Activated naive CD4-positive, alpha-beta T cell treated with anti-CD3 and anti-CD28 coated beads for 36 hours (primary cell): ENCODE measurements at regions not wholly inside any gene's neighbourhood (a gene's known extent, or its start where the extent isn't known, plus 50 kb on each side); places are given as distances from the start of the nearest gene placed in this dataset.

Experiments
- CTCF ChIA-PET: fragments of 350-600 bp; sonication (Branson Sonifier 250); formaldehyde crosslinking; loops from one replicate; lab custom pipeline; 2021; ENCODE audit warnings: antibody characterized with exemption; lab: Charles Lee
- DNase-seq: peaks from one replicate; pipeline ENCODE4 v3.0.0-alpha.2; 2020
- H3K27ac Mint-ChIP-seq: one replicate; pipeline ENCODE4 v1.8.0; 2021; ENCODE audit warnings: mild to moderate bottlenecking, mixed read lengths
- H3K27me3 Mint-ChIP-seq: one replicate; pipeline ENCODE4 v1.8.0; 2021; ENCODE audit warnings: low read depth, mixed read lengths
- H3K36me3 Mint-ChIP-seq: one replicate; pipeline ENCODE4 v1.8.0; 2021; ENCODE audit warnings: low read depth, mixed read lengths
- H3K4me1 Mint-ChIP-seq: one replicate; pipeline ENCODE4 v1.8.0; 2021; ENCODE audit warnings: low read depth, mixed read lengths
- H3K4me3 Mint-ChIP-seq: one replicate; pipeline ENCODE4 v1.8.0; 2021; ENCODE audit warnings: mild to moderate bottlenecking, moderate library complexity, mixed read lengths
- H3K9me3 Mint-ChIP-seq: one replicate; pipeline ENCODE4 v1.8.0; 2021; ENCODE audit warnings: mixed read lengths
- intact Hi-C: fragments of 100-400 bp; cut with micrococcal nuclease; formaldehyde crosslinking; loops from one replicate; pipeline ENCODE4 v1.15.1; 2023

- H3K4me3 Mint-ChIP-seq = no peak overlapping the region
- no peak overlapping the region for H3K27ac Mint-ChIP-seq
- H3K9me3 Mint-ChIP-seq = no peaks in the 10 kb centered on the region
- H3K27me3 Mint-ChIP-seq = no peaks in the 10 kb centered on the region
- no peaks in the 10 kb centered on the region for H3K36me3 Mint-ChIP-seq
- H3K4me1 Mint-ChIP-seq = no peaks in the 10 kb centered on the region
- CTCF ChIA-PET = interaction anchor here (0.6 kb wide), 1 partner anchor 789 kb away, joined by 3 read pairs; no protein-coding TSS in a partner anchor
- no peak for DNase-seq
- intact Hi-C loops = no loop called here
These were observed 698.8 kb downstream of the UQCRFS1 start for GRCh38 chr19:28514166-28514565.

- intact Hi-C loops = no loop called here
- no peak overlapping the region for H3K27ac Mint-ChIP-seq
- no peak overlapping the region for H3K4me3 Mint-ChIP-seq
- H3K4me1 Mint-ChIP-seq = no peaks in the 10 kb centered on the region
- no peaks in the 10 kb centered on the region for H3K36me3 Mint-ChIP-seq
- no peaks in the 10 kb centered on the region for H3K9me3 Mint-ChIP-seq
- CTCF ChIA-PET = no interaction called here
- H3K27me3 Mint-ChIP-seq = no peaks in the 10 kb centered on the region
- no peak for DNase-seq
These were observed 701.3 kb downstream of the UQCRFS1 start for GRCh38 chr19:28511655-28512054.

- peaks cover 2% of the 10 kb centered on the region for H3K27me3 Mint-ChIP-seq
- intact Hi-C loops = no loop called here
These were observed 703.7 kb downstream of the UQCRFS1 start for GRCh38 chr19:28509079-28509895.

GRCh38 chr19:28508666-28509065, 704.3 kb downstream of the UQCRFS1 start:
- H3K4me3 Mint-ChIP-seq = no peak overlapping the region
- no peaks in the 10 kb centered on the region for H3K4me1 Mint-ChIP-seq
- H3K36me3 Mint-ChIP-seq = no peaks in the 10 kb centered on the region
- no peaks in the 10 kb centered on the region for H3K9me3 Mint-ChIP-seq
- H3K27me3 Mint-ChIP-seq = peaks cover 2% of the 10 kb centered on the region
- intact Hi-C loops = no loop called here
- CTCF ChIA-PET = no interaction called here
- H3K27ac Mint-ChIP-seq = no peak overlapping the region
- no peak for DNase-seq

More at GRCh38 chr19:28509079-28509895, 703.7 kb downstream of the UQCRFS1 start:
- CTCF ChIA-PET = no interaction called here
- no peaks in the 10 kb centered on the region for H3K4me1 Mint-ChIP-seq
- DNase-seq = no peak
- H3K4me3 Mint-ChIP-seq = no peak overlapping the region
- H3K9me3 Mint-ChIP-seq = no peaks in the 10 kb centered on the region
- no peaks in the 10 kb centered on the region for H3K36me3 Mint-ChIP-seq
- H3K27ac Mint-ChIP-seq = no peak overlapping the region

GRCh38 chr19:28505933-28506332, 707.0 kb downstream of the UQCRFS1 start:
- intact Hi-C loops = no loop called here
- no peak overlapping the region for H3K4me3 Mint-ChIP-seq
- DNase-seq = no peak
- no peaks in the 10 kb centered on the region for H3K36me3 Mint-ChIP-seq
- CTCF ChIA-PET = no interaction called here
- H3K27me3 Mint-ChIP-seq = peaks cover 2% of the 10 kb centered on the region
- no peaks in the 10 kb centered on the region for H3K9me3 Mint-ChIP-seq
- no peaks in the 10 kb centered on the region for H3K4me1 Mint-ChIP-seq
- H3K27ac Mint-ChIP-seq = no peak overlapping the region

- Mint-ChIP-seq H3K9me3 (no peaks in the 10 kb centered on the region), H3K4me1 (no peaks in the 10 kb centered on the region), H3K27ac (no peak overlapping the region), H3K27me3 (peaks cover 2% of the 10 kb centered on the region), H3K36me3 (no peaks in the 10 kb centered on the region), H3K4me3 (no peak overlapping the region)
- DNase-seq = no peak
- CTCF ChIA-PET = no interaction called here
- intact Hi-C loops = no loop called here
These were observed 707.8 kb downstream of the UQCRFS1 start for GRCh38 chr19:28505134-28505533.

DNA sequence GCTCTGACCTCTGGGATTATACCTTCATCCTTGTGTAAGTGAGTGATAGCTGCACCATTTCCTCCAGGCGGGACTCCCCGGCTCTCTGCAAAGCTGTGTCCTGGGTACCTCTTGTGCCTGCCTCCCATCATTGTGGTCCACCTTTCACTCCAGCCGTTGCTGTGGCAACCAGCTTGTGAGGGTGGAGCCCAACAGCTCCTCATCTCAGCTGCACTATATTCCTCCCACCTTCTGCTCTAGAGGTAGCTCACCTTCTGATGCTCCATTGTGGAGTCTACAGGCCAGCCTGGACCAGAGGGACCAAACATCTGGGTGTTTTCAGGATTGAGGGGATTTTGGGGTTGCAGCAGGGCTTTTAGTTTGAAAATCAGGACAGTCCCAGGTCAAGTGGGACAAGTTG, 708.2 kb downstream of the UQCRFS1 start:
- no peaks in the 10 kb centered on the region for H3K36me3 Mint-ChIP-seq
- no peaks in the 10 kb centered on the region for H3K4me1 Mint-ChIP-seq
- no peak overlapping the region for H3K27ac Mint-ChIP-seq
- intact Hi-C loops = no loop called here
- H3K9me3 Mint-ChIP-seq = no peaks in the 10 kb centered on the region
- no peak for DNase-seq
- peaks cover 2% of the 10 kb centered on the region for H3K27me3 Mint-ChIP-seq
- CTCF ChIA-PET = no interaction called here
- H3K4me3 Mint-ChIP-seq = no peak overlapping the region

- intact Hi-C loops = no loop called here
- Mint-ChIP-seq H3K27me3 (peaks cover 2% of the 10 kb centered on the region), H3K27ac (no peak overlapping the region), H3K36me3 (no peaks in the 10 kb centered on the region), H3K4me3 (no peak overlapping the region), H3K9me3 (no peaks in the 10 kb centered on the region), H3K4me1 (no peaks in the 10 kb centered on the region)
- no peak for DNase-seq
- CTCF ChIA-PET = no interaction called here
These were observed 708.8 kb downstream of the UQCRFS1 start for GRCh38 chr19:28504139-28504538.

DNA sequence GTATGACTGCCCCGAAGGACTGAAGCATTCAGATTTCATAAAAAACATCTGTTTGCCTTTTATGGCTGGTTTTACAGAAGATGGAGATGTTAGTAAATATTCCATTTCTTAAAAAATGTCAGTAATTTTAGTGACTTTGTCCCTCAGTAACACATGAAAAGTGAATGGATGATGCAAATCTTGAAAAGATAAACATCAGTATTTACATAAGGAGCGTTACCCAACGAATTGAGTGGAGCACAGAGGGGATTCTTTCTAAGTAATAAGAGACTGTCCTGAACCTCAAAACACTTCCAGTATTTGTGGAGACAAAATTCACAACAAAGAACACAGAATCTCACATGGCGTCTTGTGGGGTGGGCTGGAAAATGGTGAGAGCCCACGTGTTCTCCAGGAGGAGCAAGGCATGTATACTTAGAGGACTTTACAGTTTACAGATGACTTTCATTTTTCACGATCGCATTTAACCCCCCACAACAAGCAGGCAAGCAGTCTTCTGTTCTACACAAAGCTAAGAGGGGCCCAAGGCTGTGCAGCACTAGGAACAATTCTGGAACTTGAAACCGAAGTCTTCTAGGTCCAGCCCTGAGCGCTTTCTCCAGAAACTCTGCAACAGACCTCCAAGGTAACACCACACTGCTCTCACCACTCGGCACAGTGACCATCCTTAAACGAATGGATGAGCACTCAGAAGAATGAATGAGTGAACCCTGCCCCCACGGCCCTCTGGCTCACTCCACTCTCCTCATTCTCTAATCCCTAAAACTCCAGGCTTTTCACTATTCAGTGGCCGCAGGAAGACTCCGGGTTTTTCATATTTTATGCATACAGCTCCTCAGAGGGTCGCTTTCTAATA, 709.8 kb downstream of the UQCRFS1 start:
- CTCF ChIA-PET = no interaction called here
- H3K4me1 Mint-ChIP-seq = no peaks in the 10 kb centered on the region
- intact Hi-C loops = no loop called here

DNA sequence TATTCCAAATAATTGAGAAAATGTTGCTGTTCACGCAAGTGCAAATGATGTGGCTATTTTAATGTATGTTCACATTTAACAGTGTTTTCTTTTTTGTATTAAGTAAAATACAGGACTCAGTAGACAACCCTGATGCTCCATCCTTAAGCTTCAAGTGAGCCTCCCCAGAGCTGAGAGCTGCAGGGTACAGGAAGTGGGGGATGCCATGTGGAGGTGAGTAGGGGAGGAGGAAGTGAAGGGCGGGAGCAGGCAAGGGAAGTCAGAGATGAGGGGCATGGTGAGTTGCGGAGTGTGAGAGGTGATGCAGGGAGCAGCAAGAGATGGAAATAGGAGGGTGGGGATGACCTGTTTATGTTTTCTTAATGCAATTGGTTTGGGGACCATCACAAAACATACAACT, 711.0 kb downstream of the UQCRFS1 start:
- Mint-ChIP-seq H3K4me3 (no peak overlapping the region), H3K4me1 (no peaks in the 10 kb centered on the region), H3K9me3 (no peaks in the 10 kb centered on the region), H3K27ac (no peak overlapping the region), H3K27me3 (peaks cover 2% of the 10 kb centered on the region), H3K36me3 (no peaks in the 10 kb centered on the region)
- intact Hi-C loops = no loop called here
- DNase-seq = no peak
- CTCF ChIA-PET = no interaction called here

More for the DNA sequence above, 709.8 kb downstream of the UQCRFS1 start:
- Mint-ChIP-seq H3K36me3 (no peaks in the 10 kb centered on the region), H3K9me3 (no peaks in the 10 kb centered on the region), H3K4me3 (no peak overlapping the region), H3K27ac (no peak overlapping the region), H3K27me3 (peaks cover 2% of the 10 kb centered on the region)
- no peak for DNase-seq

DNA sequence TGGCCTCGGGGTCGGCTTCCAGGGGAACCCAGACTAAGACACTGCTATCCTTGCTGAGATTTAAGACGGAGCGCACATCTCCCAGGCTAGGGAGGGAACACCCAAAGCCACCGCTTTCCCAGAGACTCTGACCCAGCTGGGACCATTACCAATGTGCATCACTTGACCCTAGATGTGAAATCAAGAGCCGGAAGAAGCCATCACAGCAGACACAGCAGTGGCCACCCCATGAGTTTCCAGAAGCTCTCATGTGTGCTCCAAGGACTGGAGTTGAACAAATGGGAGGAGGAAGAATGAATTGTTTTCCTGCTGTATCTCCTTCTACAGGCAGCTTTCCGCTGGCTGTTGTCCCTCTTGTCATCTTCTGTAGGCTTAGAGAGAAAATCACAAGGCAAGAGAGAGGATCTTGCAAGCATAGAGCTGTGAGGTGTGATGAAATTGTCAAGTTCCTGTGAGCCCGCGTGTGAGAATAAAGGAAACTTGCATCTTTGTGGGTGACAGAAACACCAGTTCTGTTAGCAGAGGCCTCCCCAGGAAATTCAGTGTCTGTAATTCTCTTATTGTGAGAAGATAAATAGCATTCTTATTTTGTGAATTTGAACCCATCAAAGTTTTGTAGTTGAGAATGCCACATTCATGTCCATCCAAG, 711.8 kb downstream of the UQCRFS1 start:
- CTCF ChIA-PET = interaction anchor here (0.7 kb wide), 1 partner anchor 129 kb away, joined by 3 read pairs; no protein-coding TSS in a partner anchor
- intact Hi-C loops = no loop called here
- H3K27ac Mint-ChIP-seq = no peak overlapping the region
- no peak overlapping the region for H3K4me3 Mint-ChIP-seq
- no peak for DNase-seq
- H3K36me3 Mint-ChIP-seq = no peaks in the 10 kb centered on the region
- H3K4me1 Mint-ChIP-seq = no peaks in the 10 kb centered on the region
- peaks cover 2% of the 10 kb centered on the region for H3K27me3 Mint-ChIP-seq
- no peaks in the 10 kb centered on the region for H3K9me3 Mint-ChIP-seq

- Mint-ChIP-seq H3K36me3 (no peaks in the 10 kb centered on the region), H3K9me3 (no peaks in the 10 kb centered on the region), H3K27me3 (peaks cover 2% of the 10 kb centered on the region), H3K27ac (no peak overlapping the region), H3K4me1 (no peaks in the 10 kb centered on the region), H3K4me3 (no peak overlapping the region)
- no peak for DNase-seq
- CTCF ChIA-PET = no interaction called here
- intact Hi-C loops = no loop called here
These were observed 712.7 kb downstream of the UQCRFS1 start for GRCh38 chr19:28500296-28500695.
